Right lobe of liver (tissue), 4 donors: ENCODE measurements at regions not wholly inside any gene's neighbourhood (a gene's known extent, or its start where the extent isn't known, plus 50 kb on each side); places are given as distances from the start of the nearest gene placed in this dataset.

ENCODE experiments used
- CTCF ChIP-seq, 4 donors: fragments of 200-600 bp in 3 of 4; fragments of 450-650 bp in 1 of 4; IDR thresholded peaks; one replicate each; pipeline versions ENCODE4 v1.5.1 to v1.8.0; 2016 to 2022; ENCODE audit warnings: antibody characterized with exemption in 4 of 4, mild to moderate bottlenecking in 2 of 4
- POLR2A ChIP-seq: fragments of 450-650 bp; IDR thresholded peaks from one replicate; pipeline ENCODE4 v1.6.1; 2017; ENCODE audit warnings: antibody characterized with exemption, mild to moderate bottlenecking
- donor health status: DM: no; HTN: no; CAD: no.
- donor health status: DM: no; HTN: no; CAD: no.
- donor health status: DM: no; HTN: yes; CAD: no.

GRCh38 chr7:156061689-156062255 is 249.5 kb upstream of the SHH start:
- TF ChIP-seq CTCF (IDR thresholded peaks at IDR 0.05) (no peak), POLR2A (no peak)
